HEK293 (cell line): ENCODE measurements at regions not wholly inside any gene's neighbourhood (a gene's known extent, or its start where the extent isn't known, plus 50 kb on each side); places are given as distances from the start of the nearest gene placed in this dataset.

ENCODE experiments used
- CTCF ChIA-PET: fragments of 350-600 bp; formaldehyde crosslinking; extraction: SDS; loops from one replicate; lab custom pipeline; 2021; ENCODE audit warnings: antibody characterized with exemption; lab: Yijun Ruan, JAX
- POLR2A ChIA-PET: fragments of 300-600 bp; formaldehyde crosslinking; extraction: SDS; loops from one replicate; lab custom pipeline; 2020; ENCODE audit warnings: antibody characterized with exemption, inconsistent platforms; lab: Yijun Ruan, JAX
- H3K27ac ChIP-seq: fragments of 200-500 bp; sonication (Bioruptor generic); 2 replicates; pipeline ENCODE4 v1.5.1; 2014; ENCODE audit warnings: low read depth, low read length, control low read depth, inconsistent platforms; ENCODE audit errors: extremely low read depth
- H3K36me3 ChIP-seq, 2 experiments: fragments of 200-500 bp in 1 of 2; sonication (Bioruptor generic) in 1 of 2; 1 replicate in 1 of 2; 2 replicates in 1 of 2; pipeline ENCODE4 v1.5.1; 2014 to 2017; ENCODE audit warnings: inconsistent platforms in 2 of 2, low read length in 2 of 2; ENCODE audit not compliant: control insufficient read depth in 2 of 2, insufficient read depth in 1 of 2
- H3K4me1 ChIP-seq: fragments of 200-500 bp; sonication (Bioruptor generic); 2 replicates; pipeline ENCODE4 v1.5.1; 2014; ENCODE audit warnings: mild to moderate bottlenecking, low read length, inconsistent platforms; ENCODE audit not compliant: control insufficient read depth, insufficient read depth
- H3K4me3 ChIP-seq: 2 replicates; pipeline ENCODE4 v1.5.1; 2011; ENCODE audit warnings: low read depth, mild to moderate bottlenecking, control low read depth, low read length, moderate library complexity
- H3K9me3 ChIP-seq: fragments of 200-500 bp; sonication (Bioruptor generic); 2 replicates; pipeline ENCODE4 v1.5.1; 2014; ENCODE audit warnings: low read depth, low read length, inconsistent platforms; ENCODE audit not compliant: control insufficient read depth, insufficient read depth
- FEZF1 ChIP-seq: fragments of 450-650 bp; formaldehyde crosslinking; IDR thresholded peaks from 2 replicates; pipeline ENCODE4 v1.5.1; 2016; ENCODE audit warnings: missing biosample characterization, missing genetic modification characterization
- GLIS1 ChIP-seq: fragments of 450-650 bp; formaldehyde crosslinking; IDR thresholded peaks from 2 replicates; pipeline ENCODE4 v1.5.1; 2016; ENCODE audit warnings: missing biosample characterization, missing genetic modification characterization
- HOXC10 ChIP-seq: sonication (generic); formaldehyde crosslinking; IDR thresholded peaks from 2 replicates; pipeline ENCODE4 v1.8.1; 2023; ENCODE audit warnings: mild to moderate bottlenecking, missing genetic modification reagents
- HOXD13 ChIP-seq: sonication (generic); formaldehyde crosslinking; IDR thresholded peaks from 2 replicates; pipeline ENCODE4 v1.8.0; 2022; ENCODE audit warnings: missing genetic modification reagents, borderline replicate concordance
- KLF7 ChIP-seq: fragments of 450-650 bp; formaldehyde crosslinking; IDR thresholded peaks from 2 replicates; pipeline ENCODE4 v1.5.1; 2016; ENCODE audit warnings: missing biosample characterization, missing genetic modification characterization, borderline replicate concordance
- KLF8 ChIP-seq: fragments of 450-650 bp; formaldehyde crosslinking; IDR thresholded peaks from 2 replicates; pipeline ENCODE4 v1.5.1; 2016; ENCODE audit warnings: missing biosample characterization, missing genetic modification characterization
- MEIS1 ChIP-seq: sonication (generic); formaldehyde crosslinking; IDR thresholded peaks from 2 replicates; pipeline ENCODE4 v1.8.1; 2022; ENCODE audit warnings: missing genetic modification reagents, mild to moderate bottlenecking, borderline replicate concordance
- SCRT1 ChIP-seq: fragments of 450-650 bp; formaldehyde crosslinking; IDR thresholded peaks from 2 replicates; pipeline ENCODE4 v1.5.1; 2016; ENCODE audit warnings: missing biosample characterization, missing genetic modification characterization, borderline replicate concordance
- SCRT2 ChIP-seq: fragments of 450-650 bp; formaldehyde crosslinking; IDR thresholded peaks from 2 replicates; pipeline ENCODE4 v1.5.1; 2016; ENCODE audit warnings: missing biosample characterization, missing genetic modification characterization
- ZIC2 ChIP-seq: fragments of 450-650 bp; formaldehyde crosslinking; IDR thresholded peaks from 2 replicates; pipeline ENCODE4 v1.5.1; 2016; ENCODE audit warnings: missing biosample characterization, missing genetic modification characterization
- ZNF121 ChIP-seq: fragments of 450-650 bp; formaldehyde crosslinking; IDR thresholded peaks from 2 replicates; pipeline ENCODE4 v1.5.1; 2016; ENCODE audit warnings: missing biosample characterization, missing genetic modification characterization
- ZNF292 ChIP-seq: fragments of 450-650 bp; formaldehyde crosslinking; IDR thresholded peaks from 2 replicates; pipeline ENCODE4 v1.5.1; 2016; ENCODE audit warnings: low read depth, missing biosample characterization, missing genetic modification characterization, borderline replicate concordance
- ZNF311 ChIP-seq: fragments of 450-650 bp; formaldehyde crosslinking; IDR thresholded peaks from 2 replicates; pipeline ENCODE4 v1.5.1; 2017; ENCODE audit warnings: missing biosample characterization, missing genetic modification characterization, borderline replicate concordance
- ZNF354C ChIP-seq: fragments of 450-650 bp; formaldehyde crosslinking; IDR thresholded peaks from 2 replicates; pipeline ENCODE4 v1.5.1; 2016; ENCODE audit warnings: missing biosample characterization, missing genetic modification characterization, low read depth, borderline replicate concordance
- ZNF366 ChIP-seq: fragments of 450-650 bp; formaldehyde crosslinking; conservative IDR thresholded peaks from 2 replicates; pipeline ENCODE4 v1.5.1; 2016; ENCODE audit warnings: missing biosample characterization, missing genetic modification characterization
- ZNF394 ChIP-seq: fragments of 450-650 bp; formaldehyde crosslinking; IDR thresholded peaks from 2 replicates; pipeline ENCODE4 v1.5.1; 2016; ENCODE audit warnings: missing biosample characterization, missing genetic modification characterization, mild to moderate bottlenecking, moderate library complexity, borderline replicate concordance
- ZNF426 ChIP-seq: fragments of 450-650 bp; formaldehyde crosslinking; IDR thresholded peaks from 2 replicates; pipeline ENCODE4 v1.5.1; 2017; ENCODE audit warnings: missing biosample characterization, missing genetic modification characterization, mild to moderate bottlenecking, inconsistent platforms, moderate library complexity
- ZNF501 ChIP-seq: fragments of 450-650 bp; formaldehyde crosslinking; IDR thresholded peaks from 2 replicates; pipeline ENCODE4 v1.5.1; 2016; ENCODE audit warnings: missing biosample characterization, missing genetic modification characterization
- ZNF514 ChIP-seq: fragments of 450-650 bp; formaldehyde crosslinking; IDR thresholded peaks from 2 replicates; pipeline ENCODE4 v1.5.1; 2016; ENCODE audit warnings: missing biosample characterization, missing genetic modification characterization
- ZNF529 ChIP-seq: fragments of 450-650 bp; formaldehyde crosslinking; IDR thresholded peaks from 2 replicates; pipeline ENCODE4 v1.5.1; 2017; ENCODE audit warnings: missing genetic modification characterization, missing biosample characterization; ENCODE audit not compliant: insufficient replicate concordance
- ZNF585B ChIP-seq: fragments of 450-650 bp; formaldehyde crosslinking; IDR thresholded peaks from 2 replicates; pipeline ENCODE4 v1.5.1; 2016; ENCODE audit warnings: missing biosample characterization, missing genetic modification characterization
- ZNF664 ChIP-seq: fragments of 450-650 bp; formaldehyde crosslinking; IDR thresholded peaks from 2 replicates; pipeline ENCODE4 v1.5.1; 2016; ENCODE audit warnings: missing biosample characterization, missing genetic modification characterization
- ZNF768 ChIP-seq: fragments of 450-650 bp; formaldehyde crosslinking; IDR thresholded peaks from 2 replicates; pipeline ENCODE4 v1.5.1; 2018; ENCODE audit warnings: missing biosample characterization, mild to moderate bottlenecking, missing genetic modification characterization
- ZNF776 ChIP-seq: fragments of 450-650 bp; formaldehyde crosslinking; IDR thresholded peaks from 2 replicates; pipeline ENCODE4 v1.5.0; 2017; ENCODE audit warnings: missing biosample characterization, missing genetic modification characterization, borderline replicate concordance
- ZNF843 ChIP-seq: fragments of 450-650 bp; formaldehyde crosslinking; IDR thresholded peaks from 2 replicates; pipeline ENCODE4 v1.5.1; 2016; ENCODE audit warnings: missing biosample characterization, missing genetic modification characterization
- TF ChIP-seq, protein P1 (sequence below): fragments of 450-650 bp; formaldehyde crosslinking; IDR thresholded peaks from 2 replicates; pipeline ENCODE4 v1.5.1; 2016; ENCODE audit warnings: missing biosample characterization, missing genetic modification characterization
- TF ChIP-seq, protein P2 (sequence below): fragments of 450-650 bp; formaldehyde crosslinking; IDR thresholded peaks from 2 replicates; pipeline ENCODE4 v1.5.1; 2016; ENCODE audit warnings: missing biosample characterization, missing genetic modification characterization
- TF ChIP-seq, protein P3 (sequence below): fragments of 450-650 bp; formaldehyde crosslinking; IDR thresholded peaks from 2 replicates; pipeline ENCODE4 v1.5.1; 2016; ENCODE audit warnings: missing biosample characterization, missing genetic modification characterization

GRCh38 chr18:62455222-62455621, 67.6 kb upstream of the ZCCHC2 start:
- H3K36me3 ChIP-seq: no peaks in the 10 kb centered on the region
- TF ChIP-seq ZNF292 (tag by site-specific recombination) (no peak), MEIS1 (no peak), ZNF501 (no peak), ZNF776 (tag by site-specific recombination) (no peak), ZNF768 (tag by site-specific recombination) (no peak), ZNF394 (tag by site-specific recombination) (no peak), ZNF311 (tag by site-specific recombination) (no peak), ZNF354C (no peak), GLIS1 (tag by site-specific recombination) (no peak)
- TF ChIP-seq, protein P1, sequence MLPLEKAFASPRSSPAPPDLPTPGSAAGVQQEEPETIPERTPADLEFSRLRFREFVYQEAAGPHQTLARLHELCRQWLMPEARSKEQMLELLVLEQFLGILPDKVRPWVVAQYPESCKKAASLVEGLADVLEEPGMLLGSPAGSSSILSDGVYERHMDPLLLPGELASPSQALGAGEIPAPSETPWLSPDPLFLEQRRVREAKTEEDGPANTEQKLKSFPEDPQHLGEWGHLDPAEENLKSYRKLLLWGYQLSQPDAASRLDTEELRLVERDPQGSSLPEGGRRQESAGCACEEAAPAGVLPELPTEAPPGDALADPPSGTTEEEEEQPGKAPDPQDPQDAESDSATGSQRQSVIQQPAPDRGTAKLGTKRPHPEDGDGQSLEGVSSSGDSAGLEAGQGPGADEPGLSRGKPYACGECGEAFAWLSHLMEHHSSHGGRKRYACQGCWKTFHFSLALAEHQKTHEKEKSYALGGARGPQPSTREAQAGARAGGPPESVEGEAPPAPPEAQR (tag by site-specific recombination): no peak
- TF ChIP-seq, all 188 proteins: peak for 0
- Histone ChIP-seq H3K4me3 (no peak overlapping the region), H3K4me1 (peaks cover 9% of the 10 kb centered on the region), H3K27ac (no peak overlapping the region), H3K9me3 (no peaks in the 10 kb centered on the region)
- ChIA-PET POLR2A (no interaction called here), CTCF (interaction anchor here (0.7 to 1.2 kb wide), 2 partner anchors 23 to 29 kb away, joined by 4 to 8 read pairs; no protein-coding TSS in a partner anchor)

- CTCF ChIA-PET: interaction anchor here (0.6 to 1.7 kb wide), 4 partner anchors 25 to 117 kb away, joined by 3 to 4 read pairs (median 4); no protein-coding TSS in a partner anchor
- Histone ChIP-seq H3K4me1 (no peaks in the 10 kb centered on the region), H3K4me3 (no peak overlapping the region), H3K9me3 (no peaks in the 10 kb centered on the region), H3K36me3 (no peaks in the 10 kb centered on the region), H3K27ac (no peak overlapping the region)
- no peak for TF ChIP-seq ZNF514 (tag by site-specific recombination)
- no peak for TF ChIP-seq ZNF426 (tag by site-specific recombination)
- no peak for TF ChIP-seq HOXC10
- POLR2A ChIA-PET: no interaction called here
Measured at GRCh38 chr18:62457877-62458276, 64.9 kb upstream of the ZCCHC2 start.

- ChIA-PET POLR2A (interaction anchor here (0.5 kb wide), 1 partner anchor 78 kb away, joined by 5 read pairs; no protein-coding TSS in a partner anchor), CTCF (interaction anchor here (0.6 to 1.7 kb wide), 4 partner anchors 25 to 117 kb away, joined by 3 to 4 read pairs (median 4); no protein-coding TSS in a partner anchor)
- no peak for TF ChIP-seq SCRT1 (tag by site-specific recombination)
- no peak for TF ChIP-seq ZNF664 (tag by site-specific recombination)
- no peak for TF ChIP-seq HOXD13 (CRISPR knock-in tag)
- no peak for TF ChIP-seq ZNF121 (tag by site-specific recombination)
- TF ChIP-seq ZNF366 (tag by site-specific recombination): no peak
- TF ChIP-seq ZNF843: no peak
- TF ChIP-seq SCRT2: no peak
- no peak for TF ChIP-seq ZNF585B (tag by site-specific recombination)
- TF ChIP-seq, protein P2, sequence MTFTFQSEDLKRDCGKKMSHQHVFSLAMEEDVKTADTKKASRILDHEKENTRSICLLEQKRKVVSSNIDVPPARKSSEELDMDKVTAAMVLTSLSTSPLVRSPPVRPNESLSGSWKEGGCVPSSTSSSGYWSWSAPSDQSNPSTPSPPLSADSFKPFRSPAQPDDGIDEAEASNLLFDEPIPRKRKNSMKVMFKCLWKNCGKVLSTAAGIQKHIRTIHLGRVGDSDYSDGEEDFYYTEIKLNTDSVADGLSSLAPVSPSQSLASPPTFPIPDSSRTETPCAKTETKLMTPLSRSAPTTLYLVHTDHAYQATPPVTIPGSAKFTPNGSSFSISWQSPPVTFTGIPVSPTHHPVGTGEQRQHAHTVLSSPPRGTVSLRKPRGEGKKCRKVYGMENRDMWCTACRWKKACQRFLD (tag by site-specific recombination): no peak
- no peak for TF ChIP-seq KLF8 (tag by site-specific recombination)
- TF ChIP-seq, protein P3, sequence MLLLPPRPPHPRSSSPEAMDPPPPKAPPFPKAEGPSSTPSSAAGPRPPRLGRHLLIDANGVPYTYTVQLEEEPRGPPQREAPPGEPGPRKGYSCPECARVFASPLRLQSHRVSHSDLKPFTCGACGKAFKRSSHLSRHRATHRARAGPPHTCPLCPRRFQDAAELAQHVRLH (tag by site-specific recombination): no peak
- no peak for TF ChIP-seq KLF7 (tag by site-specific recombination)
- TF ChIP-seq ZIC2 (tag by site-specific recombination): no peak
- no peak for TF ChIP-seq HOXC10
- TF ChIP-seq ZNF529 (tag by site-specific recombination): no peak
- no peak for TF ChIP-seq ZNF501
- no peak for TF ChIP-seq FEZF1 (tag by site-specific recombination)
- Histone ChIP-seq H3K4me1 (no peaks in the 10 kb centered on the region), H3K9me3 (no peaks in the 10 kb centered on the region), H3K4me3 (no peak overlapping the region), H3K36me3 (no peaks in the 10 kb centered on the region), H3K27ac (no peak overlapping the region)
Measured at GRCh38 chr18:62458346-62458745, 64.5 kb upstream of the ZCCHC2 start.
